Keratinocyte (primary cell): ENCODE measurements at regions not wholly inside any gene's neighbourhood (a gene's known extent, or its start where the extent isn't known, plus 50 kb on each side); places are given as distances from the start of the nearest gene placed in this dataset.

ENCODE experiments used
- EZH2 ChIP-seq: IDR thresholded peaks from one replicate; pipeline ENCODE4 v1.6.1; 2012; ENCODE audit warnings: inconsistent platforms, mild to moderate bottlenecking, low read length, moderate library complexity
- TF ChIP-seq, protein P1 (sequence below), 3 experiments: IDR thresholded peaks in 1 of 3; conservative IDR thresholded peaks in 1 of 3; optimal IDR thresholded peaks in 1 of 3; 2 replicates in 2 of 3; 3 replicates in 1 of 3; pipeline versions ENCODE3 to v1.5.1; 2011; ENCODE audit warnings: low read length in 3 of 3, mild to moderate bottlenecking in 3 of 3, moderate library complexity in 2 of 3, control low read depth in 1 of 3, inconsistent platforms in 1 of 3; ENCODE audit not compliant: insufficient read depth in 2 of 3; ENCODE audit errors: extremely low read depth in 1 of 3

DNA sequence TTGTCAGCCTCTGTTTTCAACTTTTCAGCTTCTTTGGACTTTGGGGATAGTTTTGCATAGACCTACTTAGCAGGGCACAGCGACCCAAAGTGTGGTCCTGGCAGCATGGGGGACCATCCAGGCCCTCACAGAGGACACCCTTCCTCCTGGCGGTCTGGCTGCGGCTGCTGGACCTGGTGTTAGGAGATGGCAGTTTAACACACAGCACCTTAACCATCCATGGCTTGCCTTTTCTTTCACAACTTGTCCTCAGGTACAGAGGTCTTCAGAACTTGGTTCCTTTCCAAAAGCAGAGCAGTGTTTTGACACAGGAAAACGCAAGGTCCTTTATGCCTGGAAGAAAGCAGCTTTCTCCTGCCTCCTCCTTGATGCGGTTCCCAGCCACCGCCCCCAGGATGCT lies 68.1 kb downstream of the RHOU start:
- TF ChIP-seq, protein P1, sequence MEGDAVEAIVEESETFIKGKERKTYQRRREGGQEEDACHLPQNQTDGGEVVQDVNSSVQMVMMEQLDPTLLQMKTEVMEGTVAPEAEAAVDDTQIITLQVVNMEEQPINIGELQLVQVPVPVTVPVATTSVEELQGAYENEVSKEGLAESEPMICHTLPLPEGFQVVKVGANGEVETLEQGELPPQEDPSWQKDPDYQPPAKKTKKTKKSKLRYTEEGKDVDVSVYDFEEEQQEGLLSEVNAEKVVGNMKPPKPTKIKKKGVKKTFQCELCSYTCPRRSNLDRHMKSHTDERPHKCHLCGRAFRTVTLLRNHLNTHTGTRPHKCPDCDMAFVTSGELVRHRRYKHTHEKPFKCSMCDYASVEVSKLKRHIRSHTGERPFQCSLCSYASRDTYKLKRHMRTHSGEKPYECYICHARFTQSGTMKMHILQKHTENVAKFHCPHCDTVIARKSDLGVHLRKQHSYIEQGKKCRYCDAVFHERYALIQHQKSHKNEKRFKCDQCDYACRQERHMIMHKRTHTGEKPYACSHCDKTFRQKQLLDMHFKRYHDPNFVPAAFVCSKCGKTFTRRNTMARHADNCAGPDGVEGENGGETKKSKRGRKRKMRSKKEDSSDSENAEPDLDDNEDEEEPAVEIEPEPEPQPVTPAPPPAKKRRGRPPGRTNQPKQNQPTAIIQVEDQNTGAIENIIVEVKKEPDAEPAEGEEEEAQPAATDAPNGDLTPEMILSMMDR (optimal IDR thresholded peaks at IDR 0.05 in 1 of 3, IDR thresholded peaks at IDR 0.05 in 1 of 3, conservative IDR thresholded peaks at IDR 0.05 in 1 of 3; ENCODE audit: extremely low read depth in 1 of 3, insufficient read depth in 2 of 3, low read length in 3 of 3), result no peak
- no peak for TF ChIP-seq EZH2
